ENCODE measurements at regions not wholly inside any gene's neighbourhood (a gene's known extent, or its start where the extent isn't known, plus 50 kb on each side); places are given as distances from the start of the nearest gene placed in this dataset.

- DNase-seq (ENCODE audit: low spot score in 2 of 2) = no peak
- TF ChIP-seq POLR2AphosphoS5 (IDR thresholded peaks at IDR 0.05) (no peak), EP300 (IDR thresholded peaks at IDR 0.05) (no peak), POLR2A (IDR thresholded peaks at IDR 0.05) (no peak)
- TF ChIP-seq, protein P1, sequence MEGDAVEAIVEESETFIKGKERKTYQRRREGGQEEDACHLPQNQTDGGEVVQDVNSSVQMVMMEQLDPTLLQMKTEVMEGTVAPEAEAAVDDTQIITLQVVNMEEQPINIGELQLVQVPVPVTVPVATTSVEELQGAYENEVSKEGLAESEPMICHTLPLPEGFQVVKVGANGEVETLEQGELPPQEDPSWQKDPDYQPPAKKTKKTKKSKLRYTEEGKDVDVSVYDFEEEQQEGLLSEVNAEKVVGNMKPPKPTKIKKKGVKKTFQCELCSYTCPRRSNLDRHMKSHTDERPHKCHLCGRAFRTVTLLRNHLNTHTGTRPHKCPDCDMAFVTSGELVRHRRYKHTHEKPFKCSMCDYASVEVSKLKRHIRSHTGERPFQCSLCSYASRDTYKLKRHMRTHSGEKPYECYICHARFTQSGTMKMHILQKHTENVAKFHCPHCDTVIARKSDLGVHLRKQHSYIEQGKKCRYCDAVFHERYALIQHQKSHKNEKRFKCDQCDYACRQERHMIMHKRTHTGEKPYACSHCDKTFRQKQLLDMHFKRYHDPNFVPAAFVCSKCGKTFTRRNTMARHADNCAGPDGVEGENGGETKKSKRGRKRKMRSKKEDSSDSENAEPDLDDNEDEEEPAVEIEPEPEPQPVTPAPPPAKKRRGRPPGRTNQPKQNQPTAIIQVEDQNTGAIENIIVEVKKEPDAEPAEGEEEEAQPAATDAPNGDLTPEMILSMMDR (IDR thresholded peaks at IDR 0.05) = no peak
- Histone ChIP-seq H3K36me3 (no peaks in the 10 kb centered on the region), H3K27me3 (no peaks in the 10 kb centered on the region), H3K4me1 (peaks cover 13% of the 10 kb centered on the region), H3K27ac (no peak overlapping the region), H3K4me3 (no peak overlapping the region), H3K9me3 (no peaks in the 10 kb centered on the region)
- WGBS = 65% methylated on average over 2 of the region's 2 CpGs
Measured at GRCh38 chr4:52249581-52249980, 198.5 kb downstream of the SPATA18 start.

- 36% methylated on average over 2 of the region's 2 CpGs for WGBS
- H3K9me3 ChIP-seq = no peaks in the 10 kb centered on the region
- no peak for TF ChIP-seq POLR2A (IDR thresholded peaks at IDR 0.05)
- TF ChIP-seq POLR2AphosphoS5 (IDR thresholded peaks at IDR 0.05) = peak in 1 of 3 donors; percentile 71
- H3K27me3 ChIP-seq = no peaks in the 10 kb centered on the region
- no peak overlapping the region for H3K27ac ChIP-seq
- peaks cover 13% of the 10 kb centered on the region for H3K4me1 ChIP-seq
- H3K4me3 ChIP-seq = no peak overlapping the region
- no peaks in the 10 kb centered on the region for H3K36me3 ChIP-seq
- DNase-seq (ENCODE audit: low spot score in 2 of 2) = no peak
Measured at GRCh38 chr4:52250154-52250553, 199.1 kb downstream of the SPATA18 start.

DNA sequence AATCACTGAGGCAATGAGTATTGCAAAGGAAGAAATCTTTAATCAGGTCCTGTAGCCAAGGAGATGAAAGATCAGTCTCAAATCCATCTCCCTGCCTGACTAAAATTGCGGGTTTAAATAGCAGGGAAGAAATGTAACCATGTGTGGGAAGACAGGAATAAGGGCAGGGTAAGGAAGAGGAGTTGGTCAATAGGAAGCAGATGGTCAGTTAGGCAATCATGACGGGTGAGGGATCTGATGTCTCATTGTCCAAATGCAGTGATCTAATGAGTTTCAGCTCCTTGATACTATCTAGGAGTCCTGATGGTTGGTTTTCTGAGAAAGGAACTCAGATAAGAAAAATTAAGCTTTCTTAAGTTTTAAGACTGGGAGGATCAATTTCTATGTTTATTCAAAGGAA lies 200.8 kb downstream of the SPATA18 start:
- no peak for DNase-seq (ENCODE audit: low spot score in 2 of 2)
- WGBS = 53% methylated on average over 2 of the region's 2 CpGs
- Histone ChIP-seq H3K36me3 (no peaks in the 10 kb centered on the region), H3K27me3 (no peaks in the 10 kb centered on the region), H3K4me1 (peaks cover 13% of the 10 kb centered on the region), H3K9me3 (no peaks in the 10 kb centered on the region), H3K4me3 (no peak overlapping the region), H3K27ac (no peak overlapping the region)
- TF ChIP-seq EP300 (IDR thresholded peaks at IDR 0.05) (no peak), POLR2AphosphoS5 (IDR thresholded peaks at IDR 0.05) (peak in 1 of 3 donors; percentile 20)

GRCh38 chr4:52253025-52253424 lies 201.9 kb downstream of the SPATA18 start:
- Histone ChIP-seq H3K27ac (no peak overlapping the region), H3K4me1 (peaks cover 13% of the 10 kb centered on the region), H3K4me3 (no peak overlapping the region), H3K27me3 (no peaks in the 10 kb centered on the region), H3K36me3 (no peaks in the 10 kb centered on the region), H3K9me3 (no peaks in the 10 kb centered on the region)
- 61% methylated on average over 5 of the region's 5 CpGs for WGBS
- TF ChIP-seq, protein P1 (IDR thresholded peaks at IDR 0.05) = no peak
- TF ChIP-seq EP300 (IDR thresholded peaks at IDR 0.05) = no peak
- TF ChIP-seq POLR2AphosphoS5 (IDR thresholded peaks at IDR 0.05) = no peak
- no peak for TF ChIP-seq POLR2A (IDR thresholded peaks at IDR 0.05)
- no peak for DNase-seq (ENCODE audit: low spot score in 2 of 2)

GRCh38 chr4:52256522-52256921 lies 205.4 kb downstream of the SPATA18 start:
- H3K4me1 ChIP-seq = no peaks in the 10 kb centered on the region
- DNase-seq (ENCODE audit: low spot score in 2 of 2) = no peak
- H3K9me3 ChIP-seq = no peaks in the 10 kb centered on the region
- 76% methylated on average over 2 of the region's 2 CpGs for WGBS
- no peaks in the 10 kb centered on the region for H3K27me3 ChIP-seq
- no peaks in the 10 kb centered on the region for H3K36me3 ChIP-seq
- H3K27ac ChIP-seq = no peak overlapping the region
- H3K4me3 ChIP-seq = no peak overlapping the region
- TF ChIP-seq EP300 (IDR thresholded peaks at IDR 0.05) (no peak), POLR2A (IDR thresholded peaks at IDR 0.05) (no peak), POLR2AphosphoS5 (IDR thresholded peaks at IDR 0.05) (no peak)
- TF ChIP-seq, protein P1 (IDR thresholded peaks at IDR 0.05) = no peak

DNA sequence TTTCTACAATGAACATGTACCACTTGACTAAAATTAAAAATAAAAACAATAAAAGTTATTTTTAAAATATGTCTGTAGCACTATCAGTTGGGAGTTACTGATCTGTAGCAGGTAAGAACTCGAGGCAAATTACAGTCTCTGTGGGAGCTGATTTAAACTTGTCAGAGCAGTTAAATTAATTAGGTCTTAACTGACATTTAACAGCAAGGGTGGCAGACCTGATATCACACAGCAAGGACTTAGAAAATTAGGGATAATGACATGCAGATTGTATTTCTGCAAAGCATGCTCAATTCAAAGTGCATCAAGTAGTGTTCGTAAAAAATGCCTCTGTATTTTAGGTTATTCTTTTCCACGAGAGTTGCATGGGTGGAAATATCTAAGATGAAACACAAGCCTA lies 208.9 kb downstream of the SPATA18 start:
- DNase-seq (ENCODE audit: low spot score in 2 of 2) = no peak
- Histone ChIP-seq H3K36me3 (no peaks in the 10 kb centered on the region), H3K4me3 (no peak overlapping the region), H3K9me3 (no peaks in the 10 kb centered on the region), H3K27me3 (no peaks in the 10 kb centered on the region), H3K27ac (no peak overlapping the region), H3K4me1 (no peaks in the 10 kb centered on the region)
- 67% methylated on average over 3 of the region's 3 CpGs for WGBS
- TF ChIP-seq, protein P1 (IDR thresholded peaks at IDR 0.05) = no peak
- TF ChIP-seq POLR2AphosphoS5 (IDR thresholded peaks at IDR 0.05) (no peak), POLR2A (IDR thresholded peaks at IDR 0.05) (no peak), EP300 (IDR thresholded peaks at IDR 0.05) (no peak)

Data from suprapubic skin (tissue), 4 donors.